Natural killer cell (primary cell): ENCODE measurements at regions not wholly inside any gene's neighbourhood (a gene's known extent, or its start where the extent isn't known, plus 50 kb on each side); places are given as distances from the start of the nearest gene placed in this dataset.

Experiments used
- ATAC-seq, 3 donors: fragments of 150-1000 bp in 2 of 3; fragments of 200-7000 bp in 1 of 3; cut with Tn5 transposase; 1 replicate in 1 of 3; 2 replicates in 2 of 3; pipeline ENCODE4 v1.10.0; 2021; ENCODE audit warnings: mild to moderate bottlenecking in 2 of 3, moderate library complexity in 2 of 3
- DNase-seq, 2 donors: peaks; one replicate each; pipeline versions ENCODE4 v3.0.0 to v3.0.0-alpha.2; 2013 to 2021; ENCODE audit warnings: mixed read lengths in 1 of 2
- H3K27ac ChIP-seq: one replicate; pipeline ENCODE4 v1.5.1; 2013; ENCODE audit warnings: mild to moderate bottlenecking, low read length
- H3K27me3 ChIP-seq: one replicate; pipeline ENCODE4 v1.6.1; 2013; ENCODE audit warnings: low read length; ENCODE audit not compliant: control insufficient read depth, insufficient read depth
- H3K36me3 ChIP-seq: one replicate; pipeline ENCODE4 v1.6.1; 2013; ENCODE audit warnings: low read length; ENCODE audit not compliant: control insufficient read depth, insufficient read depth
- H3K4me1 ChIP-seq: one replicate; pipeline ENCODE4 v1.6.1; 2013; ENCODE audit warnings: low read length; ENCODE audit not compliant: control insufficient read depth, insufficient read depth
- H3K4me3 ChIP-seq: one replicate; pipeline ENCODE4 v1.5.1; 2013; ENCODE audit warnings: low read length
- H3K9me3 ChIP-seq: one replicate; pipeline ENCODE4 v1.6.1; 2013; ENCODE audit warnings: low read length; ENCODE audit not compliant: control insufficient read depth, insufficient read depth
- H3K27ac Mint-ChIP-seq, 2 donors: one replicate each; pipeline ENCODE4 v1.8.0; 2022; ENCODE audit warnings: mild to moderate bottlenecking in 2 of 2, mixed read lengths in 2 of 2, moderate library complexity in 1 of 2
- H3K27me3 Mint-ChIP-seq, 2 donors: one replicate each; pipeline ENCODE4 v1.8.0; 2022; ENCODE audit warnings: low read depth in 2 of 2, mixed read lengths in 2 of 2
- H3K36me3 Mint-ChIP-seq: one replicate; pipeline ENCODE4 v1.8.0; 2022; ENCODE audit warnings: mixed read lengths
- H3K4me1 Mint-ChIP-seq, 2 donors: one replicate each; pipeline ENCODE4 v1.8.0; 2022; ENCODE audit warnings: mixed read lengths in 2 of 2
- H3K4me3 Mint-ChIP-seq: one replicate; pipeline ENCODE4 v1.8.0; 2022; ENCODE audit warnings: mild to moderate bottlenecking, moderate library complexity, mixed read lengths
- H3K9me3 Mint-ChIP-seq, 2 donors: one replicate each; pipeline ENCODE4 v1.8.0; 2022; ENCODE audit warnings: mixed read lengths in 2 of 2
- CTCF ChIP-seq: fragments of 200-600 bp; IDR thresholded peaks from one replicate; pipeline ENCODE4 v1.8.0; 2022; ENCODE audit warnings: antibody characterized with exemption
- WGBS: methylation state at CpG from one replicate; pipeline ENCODE4 v1.1.7; 2013; ENCODE audit warnings: missing lambda C conversion rate; ENCODE audit not compliant: insufficient coverage; 5-methylcytosine and 5-hydroxymethylcytosine counted together
- intact Hi-C: fragments of 100-400 bp; cut with micrococcal nuclease; formaldehyde crosslinking; loops from one replicate; pipeline ENCODE4 v1.14.2; 2022

- H3K27ac Mint-ChIP-seq = no peak overlapping the region
Observed at GRCh38 chr1:80401757-80402156, 1395.2 kb upstream of the ADGRL4 start.

GRCh38 chr1:80392529-80392928 is 1386.0 kb upstream of the ADGRL4 start:
- Histone ChIP-seq H3K9me3 (peaks cover 2% of the 10 kb centered on the region), H3K27me3 (no peaks in the 10 kb centered on the region), H3K4me3 (no peak overlapping the region), H3K4me1 (no peaks in the 10 kb centered on the region), H3K27ac (no peak overlapping the region), H3K36me3 (no peaks in the 10 kb centered on the region)
- no peak overlapping the region for H3K27ac Mint-ChIP-seq
- H3K9me3 Mint-ChIP-seq = peaks cover 8 to 20% of the 10 kb centered on the region in 2 donors
- intact Hi-C loops = no loop called here
- H3K4me1 Mint-ChIP-seq = no peaks in the 10 kb centered on the region
- no peak overlapping the region for H3K4me3 Mint-ChIP-seq
- WGBS = 67% methylated on average over 1 of the region's 3 CpGs
- DNase-seq = no peak
- ATAC-seq = no peak
- no peak for TF ChIP-seq CTCF
- peaks cover 9% of the 10 kb centered on the region for H3K36me3 Mint-ChIP-seq
- H3K27me3 Mint-ChIP-seq = no peaks in the 10 kb centered on the region

More at GRCh38 chr1:80401757-80402156, 1395.2 kb upstream of the ADGRL4 start:
- Mint-ChIP-seq H3K36me3 (peaks cover 15% of the 10 kb centered on the region), H3K27me3 (no peaks in the 10 kb centered on the region), H3K9me3 (peaks cover 14 to 19% of the 10 kb centered on the region in 2 donors), H3K4me1 (no peaks in the 10 kb centered on the region), H3K4me3 (no peak overlapping the region)
- no peak overlapping the region for H3K27ac ChIP-seq
- H3K27me3 ChIP-seq = no peaks in the 10 kb centered on the region
- H3K4me3 ChIP-seq = no peak overlapping the region
- DNase-seq (no peak), ATAC-seq (no peak)
- no peaks in the 10 kb centered on the region for H3K4me1 ChIP-seq
- 80% methylated on average over 1 of the region's 1 CpG for WGBS
- TF ChIP-seq CTCF = no peak
- intact Hi-C loops = no loop called here
- H3K36me3 ChIP-seq = no peaks in the 10 kb centered on the region
- peaks cover 8% of the 10 kb centered on the region for H3K9me3 ChIP-seq

- intact Hi-C loops = no loop called here
- H3K27me3 Mint-ChIP-seq = no peaks in the 10 kb centered on the region
- no peak for TF ChIP-seq CTCF
- H3K36me3 Mint-ChIP-seq = peaks cover 9% of the 10 kb centered on the region
- peaks cover 16 to 24% of the 10 kb centered on the region in 2 donors for H3K9me3 Mint-ChIP-seq
- H3K4me3 Mint-ChIP-seq = no peak overlapping the region
- H3K4me1 Mint-ChIP-seq = no peaks in the 10 kb centered on the region
- no peak for DNase-seq
- H3K36me3 ChIP-seq = no peaks in the 10 kb centered on the region
- no peaks in the 10 kb centered on the region for H3K4me1 ChIP-seq
- H3K27me3 ChIP-seq = no peaks in the 10 kb centered on the region
- ATAC-seq = no peak
- H3K9me3 ChIP-seq = no peaks in the 10 kb centered on the region
- H3K27ac Mint-ChIP-seq = no peak overlapping the region
- no peak overlapping the region for H3K4me3 ChIP-seq
- no peak overlapping the region for H3K27ac ChIP-seq
Observed at GRCh38 chr1:80385650-80386049, 1379.1 kb upstream of the ADGRL4 start.

GRCh38 chr1:80384959-80385358 is 1378.4 kb upstream of the ADGRL4 start:
- DNase-seq (no peak), ATAC-seq (no peak)
- no peaks in the 10 kb centered on the region for H3K9me3 ChIP-seq
- TF ChIP-seq CTCF = no peak
- H3K27me3 ChIP-seq = no peaks in the 10 kb centered on the region
- Mint-ChIP-seq H3K27ac (no peak overlapping the region), H3K36me3 (peaks cover 9% of the 10 kb centered on the region), H3K9me3 (peaks cover 13 to 21% of the 10 kb centered on the region in 2 donors), H3K27me3 (no peaks in the 10 kb centered on the region), H3K4me1 (no peaks in the 10 kb centered on the region), H3K4me3 (no peak overlapping the region)
- H3K27ac ChIP-seq = no peak overlapping the region
- no peaks in the 10 kb centered on the region for H3K36me3 ChIP-seq
- no peak overlapping the region for H3K4me3 ChIP-seq
- intact Hi-C loops = no loop called here
- no peaks in the 10 kb centered on the region for H3K4me1 ChIP-seq
